WTC11 (cell line): ENCODE measurements at regions not wholly inside any gene's neighbourhood (a gene's known extent, or its start where the extent isn't known, plus 50 kb on each side); places are given as distances from the start of the nearest gene placed in this dataset.

ENCODE experiments used
- CREM ChIP-seq: sonication (generic); formaldehyde crosslinking; IDR thresholded peaks from 2 replicates; pipeline ENCODE4 v1.8.1; 2022; ENCODE audit warnings: mild to moderate bottlenecking, missing genetic modification reagents, moderate library complexity
- CTCF ChIP-seq: fragments of 200-600 bp; IDR thresholded peaks from 2 replicates; pipeline ENCODE4 v1.8.0; 2022; ENCODE audit warnings: antibody characterized with exemption
- ESRRA ChIP-seq: sonication (generic); formaldehyde crosslinking; IDR thresholded peaks from 2 replicates; pipeline ENCODE4 v1.8.1; 2022; ENCODE audit warnings: mild to moderate bottlenecking, missing genetic modification reagents, borderline replicate concordance
- JUN ChIP-seq: sonication (generic); formaldehyde crosslinking; IDR thresholded peaks from 2 replicates; pipeline ENCODE4 v1.8.0; 2023; ENCODE audit warnings: mild to moderate bottlenecking, missing genetic modification reagents
- MXD4 ChIP-seq: fragments of 250-450 bp; sonication (Bioruptor Pico); IDR thresholded peaks from 2 replicates; pipeline ENCODE4 v1.8.0; 2021; ENCODE audit warnings: mild to moderate bottlenecking, moderate library complexity, borderline replicate concordance
- NR2C2 ChIP-seq: sonication (generic); formaldehyde crosslinking; IDR thresholded peaks from 2 replicates; pipeline ENCODE4 v1.8.0; 2022; ENCODE audit warnings: mild to moderate bottlenecking, missing genetic modification reagents
- RELA ChIP-seq: sonication (generic); formaldehyde crosslinking; IDR thresholded peaks from 2 replicates; pipeline ENCODE4 v1.8.1; 2022; ENCODE audit warnings: missing genetic modification reagents, mild to moderate bottlenecking, borderline replicate concordance
- SMAD4 ChIP-seq: sonication (generic); formaldehyde crosslinking; IDR thresholded peaks from 2 replicates; pipeline ENCODE4 v1.8.0; 2022; ENCODE audit warnings: mild to moderate bottlenecking, missing genetic modification reagents
- SP1 ChIP-seq: sonication (generic); formaldehyde crosslinking; conservative IDR thresholded peaks from 2 replicates; pipeline ENCODE4 v1.8.1; 2022; ENCODE audit warnings: missing genetic modification reagents
- ZNF121 ChIP-seq: sonication (generic); formaldehyde crosslinking; IDR thresholded peaks from 2 replicates; pipeline ENCODE4 v1.8.0; 2023; ENCODE audit warnings: missing genetic modification reagents
- ZNF219 ChIP-seq: sonication (generic); formaldehyde crosslinking; IDR thresholded peaks from 2 replicates; pipeline ENCODE4 v1.8.0; 2023; ENCODE audit warnings: missing genetic modification reagents, mild to moderate bottlenecking, borderline replicate concordance
- TF ChIP-seq, protein P1 (sequence below): sonication (generic); formaldehyde crosslinking; IDR thresholded peaks from 2 replicates; pipeline ENCODE4 v1.8.0; 2022; ENCODE audit warnings: missing genetic modification reagents
- TF ChIP-seq, protein P2 (sequence below): sonication (generic); formaldehyde crosslinking; IDR thresholded peaks from 2 replicates; pipeline ENCODE4 v1.8.1; 2023; ENCODE audit warnings: mild to moderate bottlenecking, missing genetic modification reagents, borderline replicate concordance

GRCh38 chr1:168420177-168420576 is 123.6 kb downstream of the XCL2 start:
- TF ChIP-seq CTCF, result no peak
- no peak for TF ChIP-seq ESRRA (CRISPR knock-in tag)
- TF ChIP-seq ZNF121 (CRISPR knock-in tag), result no peak
- no peak for TF ChIP-seq JUN
- TF ChIP-seq SP1 (CRISPR knock-in tag), result no peak
- TF ChIP-seq CREM (CRISPR knock-in tag), result no peak
- TF ChIP-seq SMAD4 (CRISPR knock-in tag), result no peak
- no peak for TF ChIP-seq NR2C2 (CRISPR knock-in tag)
- TF ChIP-seq, protein P1, sequence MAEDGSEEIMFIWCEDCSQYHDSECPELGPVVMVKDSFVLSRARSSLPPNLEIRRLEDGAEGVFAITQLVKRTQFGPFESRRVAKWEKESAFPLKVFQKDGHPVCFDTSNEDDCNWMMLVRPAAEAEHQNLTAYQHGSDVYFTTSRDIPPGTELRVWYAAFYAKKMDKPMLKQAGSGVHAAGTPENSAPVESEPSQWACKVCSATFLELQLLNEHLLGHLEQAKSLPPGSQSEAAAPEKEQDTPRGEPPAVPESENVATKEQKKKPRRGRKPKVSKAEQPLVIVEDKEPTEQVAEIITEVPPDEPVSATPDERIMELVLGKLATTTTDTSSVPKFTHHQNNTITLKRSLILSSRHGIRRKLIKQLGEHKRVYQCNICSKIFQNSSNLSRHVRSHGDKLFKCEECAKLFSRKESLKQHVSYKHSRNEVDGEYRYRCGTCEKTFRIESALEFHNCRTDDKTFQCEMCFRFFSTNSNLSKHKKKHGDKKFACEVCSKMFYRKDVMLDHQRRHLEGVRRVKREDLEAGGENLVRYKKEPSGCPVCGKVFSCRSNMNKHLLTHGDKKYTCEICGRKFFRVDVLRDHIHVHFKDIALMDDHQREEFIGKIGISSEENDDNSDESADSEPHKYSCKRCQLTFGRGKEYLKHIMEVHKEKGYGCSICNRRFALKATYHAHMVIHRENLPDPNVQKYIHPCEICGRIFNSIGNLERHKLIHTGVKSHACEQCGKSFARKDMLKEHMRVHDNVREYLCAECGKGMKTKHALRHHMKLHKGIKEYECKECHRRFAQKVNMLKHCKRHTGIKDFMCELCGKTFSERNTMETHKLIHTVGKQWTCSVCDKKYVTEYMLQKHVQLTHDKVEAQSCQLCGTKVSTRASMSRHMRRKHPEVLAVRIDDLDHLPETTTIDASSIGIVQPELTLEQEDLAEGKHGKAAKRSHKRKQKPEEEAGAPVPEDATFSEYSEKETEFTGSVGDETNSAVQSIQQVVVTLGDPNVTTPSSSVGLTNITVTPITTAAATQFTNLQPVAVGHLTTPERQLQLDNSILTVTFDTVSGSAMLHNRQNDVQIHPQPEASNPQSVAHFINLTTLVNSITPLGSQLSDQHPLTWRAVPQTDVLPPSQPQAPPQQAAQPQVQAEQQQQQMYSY (CRISPR knock-in tag), result no peak
- TF ChIP-seq RELA (CRISPR knock-in tag), result no peak
- TF ChIP-seq, protein P2, sequence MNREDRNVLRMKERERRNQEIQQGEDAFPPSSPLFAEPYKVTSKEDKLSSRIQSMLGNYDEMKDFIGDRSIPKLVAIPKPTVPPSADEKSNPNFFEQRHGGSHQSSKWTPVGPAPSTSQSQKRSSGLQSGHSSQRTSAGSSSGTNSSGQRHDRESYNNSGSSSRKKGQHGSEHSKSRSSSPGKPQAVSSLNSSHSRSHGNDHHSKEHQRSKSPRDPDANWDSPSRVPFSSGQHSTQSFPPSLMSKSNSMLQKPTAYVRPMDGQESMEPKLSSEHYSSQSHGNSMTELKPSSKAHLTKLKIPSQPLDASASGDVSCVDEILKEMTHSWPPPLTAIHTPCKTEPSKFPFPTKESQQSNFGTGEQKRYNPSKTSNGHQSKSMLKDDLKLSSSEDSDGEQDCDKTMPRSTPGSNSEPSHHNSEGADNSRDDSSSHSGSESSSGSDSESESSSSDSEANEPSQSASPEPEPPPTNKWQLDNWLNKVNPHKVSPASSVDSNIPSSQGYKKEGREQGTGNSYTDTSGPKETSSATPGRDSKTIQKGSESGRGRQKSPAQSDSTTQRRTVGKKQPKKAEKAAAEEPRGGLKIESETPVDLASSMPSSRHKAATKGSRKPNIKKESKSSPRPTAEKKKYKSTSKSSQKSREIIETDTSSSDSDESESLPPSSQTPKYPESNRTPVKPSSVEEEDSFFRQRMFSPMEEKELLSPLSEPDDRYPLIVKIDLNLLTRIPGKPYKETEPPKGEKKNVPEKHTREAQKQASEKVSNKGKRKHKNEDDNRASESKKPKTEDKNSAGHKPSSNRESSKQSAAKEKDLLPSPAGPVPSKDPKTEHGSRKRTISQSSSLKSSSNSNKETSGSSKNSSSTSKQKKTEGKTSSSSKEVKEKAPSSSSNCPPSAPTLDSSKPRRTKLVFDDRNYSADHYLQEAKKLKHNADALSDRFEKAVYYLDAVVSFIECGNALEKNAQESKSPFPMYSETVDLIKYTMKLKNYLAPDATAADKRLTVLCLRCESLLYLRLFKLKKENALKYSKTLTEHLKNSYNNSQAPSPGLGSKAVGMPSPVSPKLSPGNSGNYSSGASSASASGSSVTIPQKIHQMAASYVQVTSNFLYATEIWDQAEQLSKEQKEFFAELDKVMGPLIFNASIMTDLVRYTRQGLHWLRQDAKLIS, result no peak
- TF ChIP-seq MXD4 (CRISPR knock-in tag), result no peak
- TF ChIP-seq ZNF219 (CRISPR knock-in tag), result no peak
